ENCODE measurements at regions not wholly inside any gene's neighbourhood (a gene's known extent, or its start where the extent isn't known, plus 50 kb on each side); places are given as distances from the start of the nearest gene placed in this dataset.
A peak's percentile ranks its signal among the peaks of the same experiment; 100 is the strongest.
"Not testable (repeated sequence)": the region's sequence is repeated elsewhere in the genome, so short reads cannot be mapped to it uniquely, and the experiment has no call there.

DNA sequence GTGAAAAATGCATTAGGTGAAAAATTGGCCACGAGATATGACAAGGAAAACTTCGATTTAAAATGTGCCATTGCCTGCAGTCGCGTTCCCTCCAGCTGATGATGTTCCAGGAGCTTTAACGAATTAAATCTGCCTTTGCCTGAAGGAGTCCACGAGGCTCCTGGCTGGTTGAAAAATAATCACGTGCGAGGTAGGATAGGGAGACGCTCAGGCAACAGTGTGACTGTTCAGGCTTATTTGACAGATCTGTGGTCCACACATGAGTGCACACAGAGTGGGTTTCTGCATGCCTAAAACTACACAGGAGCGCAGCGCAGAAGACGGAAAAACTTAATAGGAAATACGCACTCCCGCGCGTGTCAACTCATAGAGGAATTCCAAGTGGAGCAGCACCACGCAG is 204.0 kb upstream of the PITRM1 start:
- DNase-seq = no peak
- no peak for TF ChIP-seq CTCF (IDR thresholded peaks at IDR 0.05)
- TF ChIP-seq POLR2A (IDR thresholded peaks at IDR 0.05) = no peak

DNA sequence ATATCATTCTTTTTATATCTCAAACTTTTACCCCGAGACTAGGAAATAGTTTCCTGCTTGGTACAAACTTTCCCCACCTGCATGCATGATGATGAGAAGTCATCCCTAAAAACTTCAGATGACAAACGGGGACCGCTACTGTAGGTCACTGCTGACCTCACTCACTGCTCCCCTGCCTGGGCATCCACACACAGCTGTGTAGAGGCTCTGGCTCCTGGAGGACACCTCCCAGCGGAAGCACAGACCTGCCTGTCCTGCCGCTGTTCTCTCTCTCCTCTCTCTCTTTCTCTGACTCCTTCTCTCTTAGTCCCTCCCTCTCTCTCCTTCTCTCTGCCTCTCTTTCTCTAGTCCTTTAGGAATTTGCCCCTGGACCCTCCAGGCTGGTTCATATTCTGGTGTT is 202.9 kb upstream of the PITRM1 start:
- Histone ChIP-seq H3K4me1 (no peaks in the 10 kb centered on the region), H3K36me3 (no peaks in the 10 kb centered on the region), H3K27me3 (no peaks in the 10 kb centered on the region), H3K4me3 (no peak overlapping the region), H3K27ac (no peak overlapping the region), H3K9me3 (peaks cover 0 to 6% (median 0%) of the 10 kb centered on the region in 12 donors)
- intact Hi-C loops (cut with DNase I) = no loop called here
- WGBS, 4 donors = 93 to 95% (median 94%) methylated on average over 5 of the region's 5 CpGs
- no peak for DNase-seq
- TF ChIP-seq CTCF (IDR thresholded peaks at IDR 0.05) (no peak), POLR2A (IDR thresholded peaks at IDR 0.05) (no peak)
- ATAC-seq = no peak

More for the DNA sequence above, 204.0 kb upstream of the PITRM1 start:
- Histone ChIP-seq H3K36me3 (no peaks in the 10 kb centered on the region), H3K4me1 (no peaks in the 10 kb centered on the region), H3K27ac (no peak overlapping the region), H3K4me3 (no peak overlapping the region), H3K27me3 (no peaks in the 10 kb centered on the region), H3K9me3 (peaks cover 0 to 6% (median 0%) of the 10 kb centered on the region in 12 donors)
- 96 to 97% (median 97%) methylated on average over 17 of the region's 17 CpGs for WGBS, 4 donors
- intact Hi-C loops (cut with DNase I) = no loop called here
- ATAC-seq = no peak

GRCh38 chr10:3374914-3375313 is 202.3 kb upstream of the PITRM1 start:
- WGBS, 4 donors = 83 to 92% (median 90%) methylated on average over 2 of the region's 2 CpGs
- Histone ChIP-seq H3K9me3 (peaks cover 0 to 5% (median 0%) of the 10 kb centered on the region in 12 donors), H3K4me1 (no peaks in the 10 kb centered on the region), H3K27me3 (no peaks in the 10 kb centered on the region), H3K27ac (no peak overlapping the region), H3K36me3 (no peaks in the 10 kb centered on the region), H3K4me3 (no peak overlapping the region)
- intact Hi-C loops (cut with DNase I) = no loop called here
- TF ChIP-seq POLR2A (IDR thresholded peaks at IDR 0.05) = no peak
- no peak for TF ChIP-seq CTCF (IDR thresholded peaks at IDR 0.05)
- DNase-seq (no peak), ATAC-seq (no peak)

GRCh38 chr10:3373374-3374027 is 200.9 kb upstream of the PITRM1 start:
- intact Hi-C loops (cut with DNase I); DNase-seq; H3K4me1 ChIP-seq; H3K27me3 ChIP-seq; ATAC-seq; H3K9me3 ChIP-seq; H3K36me3 ChIP-seq; H3K4me3 ChIP-seq: not testable (repeated sequence)
- 66 to 86% (median 79%) methylated on average over 7 to 12 of the region's 13 CpGs for WGBS, 4 donors
- peak overlapping the region in 2 of 12 donors; percentile 22 to 53 for H3K27ac ChIP-seq

DNA sequence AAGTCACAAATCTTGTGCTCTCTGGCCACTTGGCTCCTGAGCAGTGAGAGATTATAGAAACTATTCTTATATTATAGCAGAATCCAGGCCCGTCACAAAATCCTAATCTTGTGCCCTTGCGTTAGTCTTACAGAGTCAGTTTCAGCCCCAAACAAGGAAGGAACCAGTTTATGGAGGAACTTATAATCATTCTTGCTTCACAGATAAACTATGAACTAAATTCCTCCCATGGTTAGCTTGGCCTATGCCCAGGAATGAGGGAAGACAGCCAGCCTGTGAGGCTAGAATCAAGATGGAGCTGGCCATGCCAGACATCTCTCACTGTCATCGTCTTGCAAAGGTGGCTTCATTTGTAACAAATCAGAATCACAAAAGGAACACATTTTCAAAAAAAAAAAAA is 199.7 kb upstream of the PITRM1 start:
- Histone ChIP-seq H3K36me3 (no peaks in the 10 kb centered on the region), H3K27me3 (no peaks in the 10 kb centered on the region), H3K9me3 (no peaks in the 10 kb centered on the region), H3K27ac (no peak overlapping the region), H3K4me1 (no peaks in the 10 kb centered on the region), H3K4me3 (no peak overlapping the region)
- DNase-seq (no peak), ATAC-seq (no peak)
- no peak for TF ChIP-seq CTCF (IDR thresholded peaks at IDR 0.05)
- no peak for TF ChIP-seq POLR2A (IDR thresholded peaks at IDR 0.05)
- 62 to 71% (median 68%) methylated on average over 3 of the region's 3 CpGs for WGBS, 4 donors
- intact Hi-C loops (cut with DNase I) = no loop called here

GRCh38 chr10:3371624-3372023 is 199.0 kb upstream of the PITRM1 start:
- H3K27me3 ChIP-seq; H3K36me3 ChIP-seq; intact Hi-C loops (cut with DNase I); H3K27ac ChIP-seq; H3K9me3 ChIP-seq; DNase-seq; ATAC-seq; H3K4me3 ChIP-seq; H3K4me1 ChIP-seq: not testable (repeated sequence)

Measured in heart left ventricle (tissue), 16 donors.